ENCODE measurements at regions not wholly inside any gene's neighbourhood (a gene's known extent, or its start where the extent isn't known, plus 50 kb on each side); places are given as distances from the start of the nearest gene placed in this dataset.
"Not testable (repeated sequence)": the region's sequence is repeated elsewhere in the genome, so short reads cannot be mapped to it uniquely, and the experiment has no call there.

GRCh38 chr20:43832961-43833360, 81.7 kb upstream of the TOX2 start:
- POLR2A ChIA-PET, result no interaction called here

GRCh38 chr20:43832096-43832816, 82.4 kb upstream of the TOX2 start:
- Mint-ChIP-seq H3K9me3 (peaks cover 8% of the 10 kb centered on the region), H3K4me3 (no peak overlapping the region), H3K27me3 (peaks cover 23% of the 10 kb centered on the region), H3K4me1 (no peaks in the 10 kb centered on the region), H3K27ac (no peak overlapping the region), H3K36me3 (ENCODE audit: low read depth) (no peaks in the 10 kb centered on the region)
- CTCF ChIA-PET, result no interaction called here
- POLR2A ChIA-PET, result no interaction called here
- DNase-seq, result no peak

More at GRCh38 chr20:43832961-43833360, 81.7 kb upstream of the TOX2 start:
- no peak overlapping the region for H3K4me3 Mint-ChIP-seq
- peaks cover 8% of the 10 kb centered on the region for H3K9me3 Mint-ChIP-seq
- no peaks in the 10 kb centered on the region for H3K36me3 Mint-ChIP-seq (ENCODE audit: low read depth)
- no peak for DNase-seq
- no peak overlapping the region for H3K27ac Mint-ChIP-seq
- H3K4me1 Mint-ChIP-seq, result peaks cover 5% of the 10 kb centered on the region
- CTCF ChIA-PET, result no interaction called here
- H3K27me3 Mint-ChIP-seq, result peaks cover 28% of the 10 kb centered on the region

GRCh38 chr20:43831481-43832065, 83.1 kb upstream of the TOX2 start:
- CTCF ChIA-PET, result no interaction called here
- peaks cover 8% of the 10 kb centered on the region for H3K9me3 Mint-ChIP-seq
- POLR2A ChIA-PET, result no interaction called here
- no peaks in the 10 kb centered on the region for H3K36me3 Mint-ChIP-seq (ENCODE audit: low read depth)
- no peak for DNase-seq
- H3K27ac Mint-ChIP-seq, result no peak overlapping the region
- no peaks in the 10 kb centered on the region for H3K4me1 Mint-ChIP-seq
- peaks cover 24% of the 10 kb centered on the region for H3K27me3 Mint-ChIP-seq
- H3K4me3 Mint-ChIP-seq, result no peak overlapping the region

- POLR2A ChIA-PET, result no interaction called here
- H3K27me3 Mint-ChIP-seq, result peaks cover 24% of the 10 kb centered on the region
- CTCF ChIA-PET, result no interaction called here
- no peaks in the 10 kb centered on the region for H3K4me1 Mint-ChIP-seq
- DNase-seq, result no peak
- H3K27ac Mint-ChIP-seq, result no peak overlapping the region
- no peak overlapping the region for H3K4me3 Mint-ChIP-seq
- H3K36me3 Mint-ChIP-seq (ENCODE audit: low read depth), result no peaks in the 10 kb centered on the region
- peaks cover 8% of the 10 kb centered on the region for H3K9me3 Mint-ChIP-seq
These were observed 83.8 kb upstream of the TOX2 start for GRCh38 chr20:43830883-43831282.

GRCh38 chr20:43829951-43830690, 84.5 kb upstream of the TOX2 start:
- Mint-ChIP-seq H3K27ac (no peak overlapping the region), H3K27me3 (peaks cover 24% of the 10 kb centered on the region), H3K4me3 (no peak overlapping the region), H3K9me3 (peaks cover 8% of the 10 kb centered on the region), H3K4me1 (peaks cover 3% of the 10 kb centered on the region), H3K36me3 (ENCODE audit: low read depth) (no peaks in the 10 kb centered on the region)
- DNase-seq, result no peak
- POLR2A ChIA-PET, result no interaction called here
- CTCF ChIA-PET, result interaction anchor here (0.9 kb wide), 1 partner anchor 10 kb away, joined by 4 read pairs; no protein-coding TSS in a partner anchor

GRCh38 chr20:43827940-43828562, 86.6 kb upstream of the TOX2 start:
- peaks cover 12% of the 10 kb centered on the region for H3K4me1 Mint-ChIP-seq
- no peak for DNase-seq

GRCh38 chr20:43826943-43827342, 87.7 kb upstream of the TOX2 start:
- DNase-seq; H3K36me3 Mint-ChIP-seq (ENCODE audit: low read depth); H3K4me3 Mint-ChIP-seq; H3K9me3 Mint-ChIP-seq; H3K27ac Mint-ChIP-seq; POLR2A ChIA-PET: not testable (repeated sequence)
- CTCF ChIA-PET, result interaction anchor here (1.4 kb wide), 1 partner anchor 76 kb away, joined by 5 read pairs; no protein-coding TSS in a partner anchor
- peaks cover 10% of the 10 kb centered on the region for H3K27me3 Mint-ChIP-seq
- H3K4me1 Mint-ChIP-seq, result peaks cover 17% of the 10 kb centered on the region

More at GRCh38 chr20:43827940-43828562, 86.6 kb upstream of the TOX2 start:
- Mint-ChIP-seq H3K27ac (no peak overlapping the region), H3K27me3 (peaks cover 21% of the 10 kb centered on the region), H3K4me3 (no peak overlapping the region), H3K9me3 (peaks cover 8% of the 10 kb centered on the region), H3K36me3 (ENCODE audit: low read depth) (no peaks in the 10 kb centered on the region)
- ChIA-PET CTCF (interaction anchor here (1.4 kb wide), 1 partner anchor 77 kb away, joined by 5 read pairs; no protein-coding TSS in a partner anchor), POLR2A (no interaction called here)

GRCh38 chr20:43825581-43825980, 89.1 kb upstream of the TOX2 start:
- no peak overlapping the region for H3K4me3 Mint-ChIP-seq
- H3K36me3 Mint-ChIP-seq (ENCODE audit: low read depth), result no peaks in the 10 kb centered on the region
- peaks cover 5% of the 10 kb centered on the region for H3K27me3 Mint-ChIP-seq
- ChIA-PET CTCF (no interaction called here), POLR2A (no interaction called here)
- DNase-seq, result no peak
- H3K4me1 Mint-ChIP-seq, result peaks cover 22% of the 10 kb centered on the region
- H3K27ac Mint-ChIP-seq, result no peak overlapping the region
- H3K9me3 Mint-ChIP-seq, result peaks cover 4% of the 10 kb centered on the region

GRCh38 chr20:43825051-43825402, 89.6 kb upstream of the TOX2 start:
- Mint-ChIP-seq H3K36me3 (ENCODE audit: low read depth) (no peaks in the 10 kb centered on the region), H3K27ac (no peak overlapping the region), H3K9me3 (peaks cover 3% of the 10 kb centered on the region), H3K4me1 (peaks cover 22% of the 10 kb centered on the region), H3K4me3 (no peak overlapping the region), H3K27me3 (peaks cover 4% of the 10 kb centered on the region)
- no peak for DNase-seq
- CTCF ChIA-PET, result interaction anchor here (0.9 kb wide), 1 partner anchor 15 kb away, joined by 3 read pairs; no protein-coding TSS in a partner anchor
- POLR2A ChIA-PET, result no interaction called here

GRCh38 chr20:43824309-43825050, 90.2 kb upstream of the TOX2 start:
- H3K27ac Mint-ChIP-seq, result no peak overlapping the region
- H3K36me3 Mint-ChIP-seq (ENCODE audit: low read depth), result no peaks in the 10 kb centered on the region
- DNase-seq, result no peak
- peaks cover 22% of the 10 kb centered on the region for H3K4me1 Mint-ChIP-seq
- ChIA-PET POLR2A (no interaction called here), CTCF (interaction anchor here (0.9 kb wide), 1 partner anchor 15 kb away, joined by 3 read pairs; no protein-coding TSS in a partner anchor)
- peaks cover under 1% of the 10 kb centered on the region for H3K9me3 Mint-ChIP-seq
- no peak overlapping the region for H3K4me3 Mint-ChIP-seq
- H3K27me3 Mint-ChIP-seq, result peaks cover 4% of the 10 kb centered on the region

GRCh38 chr20:43821795-43822194, 92.9 kb upstream of the TOX2 start:
- no peaks in the 10 kb centered on the region for H3K36me3 Mint-ChIP-seq (ENCODE audit: low read depth)
- ChIA-PET CTCF (no interaction called here), POLR2A (no interaction called here)
- no peaks in the 10 kb centered on the region for H3K9me3 Mint-ChIP-seq
- peak overlapping the region; percentile 19 for H3K27ac Mint-ChIP-seq
- H3K4me1 Mint-ChIP-seq, result peaks cover 22% of the 10 kb centered on the region
- H3K27me3 Mint-ChIP-seq, result peaks cover 2% of the 10 kb centered on the region
- H3K4me3 Mint-ChIP-seq, result no peak overlapping the region
- no peak for DNase-seq

- H3K9me3 Mint-ChIP-seq, result no peaks in the 10 kb centered on the region
- DNase-seq, result no peak
- ChIA-PET POLR2A (interaction anchor here (0.8 kb wide), 1 partner anchor 70 kb away, joined by 3 read pairs; no protein-coding TSS in a partner anchor), CTCF (no interaction called here)
- no peak overlapping the region for H3K4me3 Mint-ChIP-seq
- H3K27ac Mint-ChIP-seq, result no peak overlapping the region
- peaks cover 1% of the 10 kb centered on the region for H3K27me3 Mint-ChIP-seq
- H3K4me1 Mint-ChIP-seq, result peaks cover 22% of the 10 kb centered on the region
- H3K36me3 Mint-ChIP-seq (ENCODE audit: low read depth), result no peaks in the 10 kb centered on the region
These were observed 93.8 kb upstream of the TOX2 start for GRCh38 chr20:43820731-43821330.

Measured in activated CD4-positive, alpha-beta memory T cell treated with anti-CD3 and anti-CD28 coated beads, Interleukin-2, amount 10 ng/mL, durations not matched to agents 7 days and 5 days (primary cell).